ENCODE measurements at regions not wholly inside any gene's neighbourhood (a gene's known extent, or its start where the extent isn't known, plus 50 kb on each side); places are given as distances from the start of the nearest gene placed in this dataset.

DNA sequence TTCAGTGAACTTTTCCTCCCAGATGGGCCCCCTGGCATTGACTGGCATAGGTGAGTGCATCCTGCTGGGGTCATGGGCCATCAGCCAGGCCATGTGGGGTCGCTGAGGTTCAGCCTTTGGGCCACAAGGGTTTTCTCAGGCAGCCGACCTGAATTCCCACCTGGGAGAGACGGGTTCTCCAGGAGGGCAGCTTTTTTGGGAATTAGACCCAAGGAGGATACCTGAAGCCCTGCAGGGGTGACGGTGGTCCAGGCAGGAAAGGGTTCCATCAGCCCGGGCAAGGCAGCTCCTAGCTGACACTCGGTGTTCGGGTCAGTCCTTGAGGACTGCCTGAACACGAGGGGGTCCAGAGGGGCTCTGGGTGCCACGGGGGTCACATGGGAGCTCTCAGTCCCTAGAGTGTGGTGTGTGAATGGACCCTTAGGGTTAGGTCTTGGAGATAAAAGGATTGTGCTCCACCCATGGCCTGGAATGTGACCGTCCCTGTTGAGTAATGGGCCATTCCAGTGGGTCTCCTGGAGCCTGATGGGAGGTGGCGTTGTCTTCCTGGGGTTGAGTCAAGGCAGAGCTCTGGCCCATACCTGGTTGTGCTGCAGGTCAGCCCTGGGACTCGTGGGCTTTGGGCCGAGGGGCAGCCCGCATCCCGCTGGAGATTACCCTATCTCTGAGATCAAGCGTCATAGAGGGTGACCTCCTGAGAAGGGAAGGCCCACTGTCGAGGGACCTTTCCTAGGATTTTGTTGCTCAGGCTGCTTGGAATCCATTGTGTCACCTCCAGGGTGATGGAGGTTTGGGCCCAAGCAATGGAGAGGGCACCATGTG lies 192.8 kb downstream of the UBE3A start:
- TF ChIP-seq ZFP30 (CRISPR knock-in tag; IDR thresholded peaks at IDR 0.05) (no peak), ISL1 (CRISPR knock-in tag; IDR thresholded peaks at IDR 0.05) (no peak), ZNF8 (CRISPR knock-in tag; IDR thresholded peaks at IDR 0.05) (no peak), ARNTL (CRISPR knock-in tag; IDR thresholded peaks at IDR 0.05; ENCODE audit: borderline replicate concordance, low read depth) (no peak), RARB (CRISPR knock-in tag; IDR thresholded peaks at IDR 0.05) (no peak), ZNF70 (CRISPR knock-in tag; IDR thresholded peaks at IDR 0.05) (no peak), BACH2 (CRISPR knock-in tag; IDR thresholded peaks at IDR 0.05; ENCODE audit: borderline replicate concordance) (no peak)
- TF ChIP-seq, protein P1, sequence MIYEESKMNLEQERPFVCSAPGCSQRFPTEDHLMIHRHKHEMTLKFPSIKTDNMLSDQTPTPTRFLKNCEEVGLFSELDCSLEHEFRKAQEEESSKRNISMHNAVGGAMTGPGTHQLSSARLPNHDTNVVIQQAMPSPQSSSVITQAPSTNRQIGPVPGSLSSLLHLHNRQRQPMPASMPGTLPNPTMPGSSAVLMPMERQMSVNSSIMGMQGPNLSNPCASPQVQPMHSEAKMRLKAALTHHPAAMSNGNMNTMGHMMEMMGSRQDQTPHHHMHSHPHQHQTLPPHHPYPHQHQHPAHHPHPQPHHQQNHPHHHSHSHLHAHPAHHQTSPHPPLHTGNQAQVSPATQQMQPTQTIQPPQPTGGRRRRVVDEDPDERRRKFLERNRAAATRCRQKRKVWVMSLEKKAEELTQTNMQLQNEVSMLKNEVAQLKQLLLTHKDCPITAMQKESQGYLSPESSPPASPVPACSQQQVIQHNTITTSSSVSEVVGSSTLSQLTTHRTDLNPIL (CRISPR knock-in tag; IDR thresholded peaks at IDR 0.05; ENCODE audit: low read depth): no peak
- TF ChIP-seq, protein P2, sequence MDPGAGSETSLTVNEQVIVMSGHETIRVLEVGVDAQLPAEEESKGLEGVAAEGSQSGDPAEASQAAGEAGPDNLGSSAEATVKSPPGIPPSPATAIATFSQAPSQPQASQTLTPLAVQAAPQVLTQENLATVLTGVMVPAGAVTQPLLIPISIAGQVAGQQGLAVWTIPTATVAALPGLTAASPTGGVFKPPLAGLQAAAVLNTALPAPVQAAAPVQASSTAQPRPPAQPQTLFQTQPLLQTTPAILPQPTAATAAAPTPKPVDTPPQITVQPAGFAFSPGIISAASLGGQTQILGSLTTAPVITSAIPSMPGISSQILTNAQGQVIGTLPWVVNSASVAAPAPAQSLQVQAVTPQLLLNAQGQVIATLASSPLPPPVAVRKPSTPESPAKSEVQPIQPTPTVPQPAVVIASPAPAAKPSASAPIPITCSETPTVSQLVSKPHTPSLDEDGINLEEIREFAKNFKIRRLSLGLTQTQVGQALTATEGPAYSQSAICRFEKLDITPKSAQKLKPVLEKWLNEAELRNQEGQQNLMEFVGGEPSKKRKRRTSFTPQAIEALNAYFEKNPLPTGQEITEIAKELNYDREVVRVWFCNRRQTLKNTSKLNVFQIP (CRISPR knock-in tag; IDR thresholded peaks at IDR 0.05; ENCODE audit: borderline replicate concordance, low read depth): no peak
- TF ChIP-seq, protein P3, sequence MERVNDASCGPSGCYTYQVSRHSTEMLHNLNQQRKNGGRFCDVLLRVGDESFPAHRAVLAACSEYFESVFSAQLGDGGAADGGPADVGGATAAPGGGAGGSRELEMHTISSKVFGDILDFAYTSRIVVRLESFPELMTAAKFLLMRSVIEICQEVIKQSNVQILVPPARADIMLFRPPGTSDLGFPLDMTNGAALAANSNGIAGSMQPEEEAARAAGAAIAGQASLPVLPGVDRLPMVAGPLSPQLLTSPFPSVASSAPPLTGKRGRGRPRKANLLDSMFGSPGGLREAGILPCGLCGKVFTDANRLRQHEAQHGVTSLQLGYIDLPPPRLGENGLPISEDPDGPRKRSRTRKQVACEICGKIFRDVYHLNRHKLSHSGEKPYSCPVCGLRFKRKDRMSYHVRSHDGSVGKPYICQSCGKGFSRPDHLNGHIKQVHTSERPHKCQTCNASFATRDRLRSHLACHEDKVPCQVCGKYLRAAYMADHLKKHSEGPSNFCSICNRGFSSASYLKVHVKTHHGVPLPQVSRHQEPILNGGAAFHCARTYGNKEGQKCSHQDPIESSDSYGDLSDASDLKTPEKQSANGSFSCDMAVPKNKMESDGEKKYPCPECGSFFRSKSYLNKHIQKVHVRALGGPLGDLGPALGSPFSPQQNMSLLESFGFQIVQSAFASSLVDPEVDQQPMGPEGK (CRISPR knock-in tag; IDR thresholded peaks at IDR 0.05; ENCODE audit: borderline replicate concordance): no peak
